ENCODE measurements at regions not wholly inside any gene's neighbourhood (a gene's known extent, or its start where the extent isn't known, plus 50 kb on each side); places are given as distances from the start of the nearest gene placed in this dataset.

DNA sequence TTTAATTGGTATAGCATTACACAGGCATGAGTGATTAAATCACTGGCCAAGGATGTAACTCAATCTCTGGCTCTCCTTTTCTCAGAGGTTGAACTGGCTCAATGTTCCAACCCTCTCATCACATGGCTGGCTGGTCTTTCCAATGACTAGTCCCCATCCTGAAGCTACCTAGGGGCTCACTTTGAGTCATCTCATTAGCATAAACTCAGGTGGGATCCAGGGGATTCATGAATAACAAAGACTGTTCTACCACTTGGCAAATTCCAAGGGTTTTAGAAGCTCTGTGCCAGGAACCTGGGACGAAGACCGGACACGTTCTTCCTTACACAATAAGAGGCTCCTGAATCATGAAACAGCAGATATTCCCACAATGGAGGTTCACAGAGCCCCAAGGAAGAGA, 145.0 kb upstream of the SPATS2L start:
- no peak overlapping the region for H3K4me3 ChIP-seq (ENCODE audit: low read depth, low read length)
- TF ChIP-seq, protein P1, sequence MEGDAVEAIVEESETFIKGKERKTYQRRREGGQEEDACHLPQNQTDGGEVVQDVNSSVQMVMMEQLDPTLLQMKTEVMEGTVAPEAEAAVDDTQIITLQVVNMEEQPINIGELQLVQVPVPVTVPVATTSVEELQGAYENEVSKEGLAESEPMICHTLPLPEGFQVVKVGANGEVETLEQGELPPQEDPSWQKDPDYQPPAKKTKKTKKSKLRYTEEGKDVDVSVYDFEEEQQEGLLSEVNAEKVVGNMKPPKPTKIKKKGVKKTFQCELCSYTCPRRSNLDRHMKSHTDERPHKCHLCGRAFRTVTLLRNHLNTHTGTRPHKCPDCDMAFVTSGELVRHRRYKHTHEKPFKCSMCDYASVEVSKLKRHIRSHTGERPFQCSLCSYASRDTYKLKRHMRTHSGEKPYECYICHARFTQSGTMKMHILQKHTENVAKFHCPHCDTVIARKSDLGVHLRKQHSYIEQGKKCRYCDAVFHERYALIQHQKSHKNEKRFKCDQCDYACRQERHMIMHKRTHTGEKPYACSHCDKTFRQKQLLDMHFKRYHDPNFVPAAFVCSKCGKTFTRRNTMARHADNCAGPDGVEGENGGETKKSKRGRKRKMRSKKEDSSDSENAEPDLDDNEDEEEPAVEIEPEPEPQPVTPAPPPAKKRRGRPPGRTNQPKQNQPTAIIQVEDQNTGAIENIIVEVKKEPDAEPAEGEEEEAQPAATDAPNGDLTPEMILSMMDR (IDR thresholded peaks at IDR 0.05; ENCODE audit: low read depth, low read length), result no peak

DNA sequence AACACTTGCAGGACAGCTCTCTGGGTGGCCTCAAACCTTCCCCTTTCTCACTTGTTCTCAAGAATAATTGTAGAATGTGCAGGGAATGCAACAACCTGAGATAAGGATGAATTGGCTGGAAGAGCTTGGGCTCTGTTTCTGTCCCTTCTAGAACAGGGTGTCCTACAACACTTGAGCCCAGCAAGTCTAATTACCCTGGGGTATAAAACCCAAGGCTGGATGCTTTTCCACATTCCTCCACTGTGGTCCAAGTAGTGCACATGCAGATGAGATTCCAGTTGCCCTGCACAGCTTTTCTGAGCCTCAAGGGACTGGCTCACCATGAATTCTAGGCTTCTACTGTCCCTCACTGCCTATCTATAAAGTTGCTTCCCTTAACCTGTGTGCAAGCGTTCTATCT, 140.8 kb upstream of the SPATS2L start:
- TF ChIP-seq, protein P1 (IDR thresholded peaks at IDR 0.05; ENCODE audit: low read depth, low read length), result no peak
- H3K4me3 ChIP-seq (ENCODE audit: low read depth, low read length), result no peak overlapping the region

DNA sequence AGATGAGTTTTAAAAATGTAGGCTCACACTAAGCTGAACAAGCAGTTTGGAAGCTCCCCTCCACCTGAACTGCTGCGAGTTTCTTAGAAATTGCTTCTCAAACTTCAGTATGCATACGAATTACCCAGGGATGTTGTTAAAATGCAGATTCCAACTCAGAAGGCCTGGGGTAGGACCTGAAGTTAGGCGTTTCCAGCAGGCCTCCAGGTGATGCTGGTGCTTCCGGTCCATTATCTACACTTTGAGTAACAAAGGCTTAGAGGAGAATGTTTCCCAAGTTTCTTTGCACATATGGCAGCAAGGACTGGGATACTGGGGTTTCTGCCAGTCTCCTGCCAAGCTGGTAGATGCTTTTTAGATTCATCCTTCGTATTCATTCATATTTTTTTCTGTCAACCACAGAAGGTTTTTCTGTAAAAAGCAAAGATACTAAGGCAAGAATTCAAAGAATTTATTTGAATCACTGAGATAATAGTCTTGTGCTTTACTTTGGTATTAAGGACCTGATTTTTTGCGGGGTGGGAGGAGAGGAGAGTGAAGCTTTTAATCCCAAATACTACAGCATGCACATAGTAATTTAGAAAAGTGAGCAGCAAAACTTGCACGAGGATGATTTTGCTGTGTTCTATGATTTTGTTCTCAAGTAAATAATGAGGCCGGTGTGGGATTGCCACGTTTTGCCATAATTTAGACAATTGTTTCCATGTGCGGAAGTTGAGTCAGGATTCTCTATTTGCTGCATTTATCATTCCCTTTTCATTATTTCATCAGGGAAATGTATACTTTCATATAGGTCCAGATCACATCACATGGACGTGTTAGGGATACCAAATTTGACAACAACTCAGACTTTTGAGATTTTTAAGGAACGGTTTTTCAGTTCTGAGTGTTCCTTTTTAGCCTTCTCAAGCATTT, 137.6 kb upstream of the SPATS2L start:
- TF ChIP-seq, protein P1 (IDR thresholded peaks at IDR 0.05; ENCODE audit: low read depth, low read length), result no peak

DNA sequence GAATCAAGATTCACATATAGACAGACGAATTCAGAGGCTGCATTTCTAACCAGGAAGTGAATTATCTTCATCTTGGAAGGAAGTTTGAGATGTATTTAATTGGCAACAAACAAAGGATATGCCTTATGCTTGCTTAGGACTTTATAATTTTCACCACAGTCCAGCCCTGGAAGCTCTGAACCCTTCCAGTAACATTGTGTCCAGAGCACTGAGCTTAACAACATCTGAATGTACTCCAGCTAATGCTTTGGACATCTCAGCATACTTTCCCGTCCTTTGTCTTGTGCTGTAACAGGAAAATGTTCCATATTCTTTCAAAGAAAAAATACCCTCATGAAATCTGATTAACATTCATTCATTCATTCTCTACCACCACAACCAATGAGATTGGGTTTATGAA, 136.3 kb upstream of the SPATS2L start:
- no peak overlapping the region for H3K4me3 ChIP-seq (ENCODE audit: low read depth, low read length)
- TF ChIP-seq, protein P1 (IDR thresholded peaks at IDR 0.05; ENCODE audit: low read depth, low read length), result no peak

More for the DNA sequence above, 137.6 kb upstream of the SPATS2L start:
- no peak overlapping the region for H3K4me3 ChIP-seq (ENCODE audit: low read depth, low read length)

DNA sequence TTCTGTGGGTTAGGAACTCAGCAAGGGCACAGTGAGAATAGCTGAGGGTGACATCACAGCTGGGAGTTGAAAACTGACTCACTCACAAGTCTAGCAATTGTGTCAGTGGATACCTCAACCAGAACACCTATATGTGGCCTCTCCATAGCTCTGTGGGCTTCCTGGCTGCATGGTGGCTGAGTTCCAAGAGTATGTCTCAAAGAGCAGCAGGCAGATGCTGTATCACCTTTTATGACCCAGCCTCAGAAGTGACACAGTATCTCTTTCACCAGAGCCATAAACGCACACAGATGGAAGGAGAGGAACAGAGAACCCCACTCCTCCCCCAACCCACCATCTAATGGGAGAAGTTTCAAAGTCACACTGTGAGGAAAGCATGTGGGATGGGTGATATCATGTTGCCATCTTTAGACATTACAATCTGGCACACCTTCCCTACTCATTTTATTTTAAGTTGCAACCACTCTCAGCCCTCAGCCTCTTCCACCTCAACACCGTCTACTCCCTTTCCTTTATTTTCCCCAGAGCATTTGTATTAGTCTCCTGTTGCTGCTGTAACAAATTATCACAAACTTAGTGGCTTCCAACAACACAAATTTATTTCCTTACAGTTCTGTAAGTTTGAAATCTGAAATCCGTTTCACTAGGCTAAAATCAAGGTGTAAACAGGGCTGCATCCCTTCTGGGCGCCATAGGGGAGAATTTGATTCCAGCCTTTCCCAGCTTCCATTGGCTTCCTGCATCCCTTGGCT, 134.6 kb upstream of the SPATS2L start:
- TF ChIP-seq, protein P1 (IDR thresholded peaks at IDR 0.05; ENCODE audit: low read depth, low read length), result no peak

DNA sequence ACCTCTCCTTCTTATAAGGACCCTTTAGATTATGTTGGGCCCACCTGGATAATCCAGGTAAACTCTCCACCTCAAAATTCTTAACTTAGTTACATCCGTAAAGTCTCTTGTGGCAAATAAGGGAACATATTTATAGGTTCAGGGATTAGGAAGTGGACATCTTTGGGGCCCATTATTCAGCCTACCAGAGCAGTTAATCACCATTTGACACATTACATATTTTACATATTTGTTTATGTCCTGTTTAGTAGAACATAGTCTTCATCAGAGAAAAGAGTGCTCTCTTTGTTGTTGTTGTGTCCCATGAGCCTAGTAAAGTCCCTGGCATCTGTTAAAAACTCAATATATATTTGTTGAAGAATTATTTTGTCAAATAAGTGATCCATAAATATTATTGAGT, 134.0 kb upstream of the SPATS2L start:
- TF ChIP-seq, protein P1 (IDR thresholded peaks at IDR 0.05; ENCODE audit: low read depth, low read length), result no peak
- no peak overlapping the region for H3K4me3 ChIP-seq (ENCODE audit: low read depth, low read length)

More for the DNA sequence above, 134.6 kb upstream of the SPATS2L start:
- H3K4me3 ChIP-seq (ENCODE audit: low read depth, low read length), result no peak overlapping the region
